PC-9 (cell line): ENCODE measurements at regions not wholly inside any gene's neighbourhood (a gene's known extent, or its start where the extent isn't known, plus 50 kb on each side); places are given as distances from the start of the nearest gene placed in this dataset.

ENCODE experiments used
- BruUV-seq: library from RNA; stranded (reverse); fragments of 400-500 nt; replicated peaks from 2 replicates; lab custom pipeline; 2021; lab: Mats Ljungman, UMichigan
- CTCF ChIA-PET: fragments of 300-600 bp; sonication (Branson Sonifier 250); formaldehyde crosslinking; loops from one replicate; lab custom pipeline; 2022; ENCODE audit warnings: antibody characterized with exemption; lab: Charles Lee
- POLR2A ChIA-PET: fragments of 300-600 bp; sonication (Branson Sonifier 250); formaldehyde crosslinking; loops from one replicate; lab custom pipeline; 2022; ENCODE audit warnings: antibody characterized with exemption; ENCODE audit not compliant: unreplicated experiment; lab: Charles Lee
- DNase-seq, 2 experiments: peaks; one replicate each; pipeline versions ENCODE4 v3.0.0 to v3.0.0-alpha.2; 2015 to 2022; ENCODE audit warnings: mixed read lengths in 1 of 2
- H2AFZ ChIP-seq: fragments of 200-600 bp; sonication (generic); 2 replicates; pipeline ENCODE4 v1.8.1; 2017; ENCODE audit warnings: antibody characterized with exemption
- H3F3A ChIP-seq: fragments of 200-600 bp; sonication (generic); 2 replicates; pipeline ENCODE4 v1.8.1; 2017; ENCODE audit warnings: antibody characterized with exemption, mild to moderate bottlenecking, low read depth; ENCODE audit not compliant: insufficient read depth
- H3K27ac ChIP-seq: fragments of 200-600 bp; sonication (generic); 2 replicates; pipeline ENCODE4 v1.6.1; 2016; ENCODE audit warnings: mixed run types
- H3K27me3 ChIP-seq: fragments of 200-600 bp; sonication (generic); 2 replicates; pipeline ENCODE4 v1.6.1; 2016; ENCODE audit warnings: low read depth, mixed run types; ENCODE audit not compliant: insufficient read depth
- H3K36me3 ChIP-seq: fragments of 200-600 bp; sonication (generic); 2 replicates; pipeline ENCODE4 v1.6.1; 2016; ENCODE audit warnings: low read depth, mixed run types
- H3K4me1 ChIP-seq: fragments of 200-600 bp; sonication (generic); replicated peaks from 2 replicates; pipeline ENCODE4 v1.6.1; 2016; ENCODE audit warnings: mixed run types; ENCODE audit not compliant: insufficient read depth
- H3K4me2 ChIP-seq: fragments of 200-600 bp; sonication (generic); 2 replicates; pipeline ENCODE4 v1.6.1; 2017; ENCODE audit warnings: mixed run types
- H3K4me3 ChIP-seq: fragments of 200-600 bp; sonication (generic); 2 replicates; pipeline ENCODE4 v1.6.1; 2016; ENCODE audit warnings: mixed run types
- H3K79me2 ChIP-seq: fragments of 200-600 bp; sonication (generic); 2 replicates; pipeline ENCODE4 v1.6.1; 2017; ENCODE audit warnings: low read depth, mixed run types
- H3K9me2 ChIP-seq: fragments of 200-600 bp; sonication (generic); 2 replicates; pipeline ENCODE4 v1.8.1; 2017; ENCODE audit warnings: mild to moderate bottlenecking; ENCODE audit not compliant: insufficient read depth
- H3K9me3 ChIP-seq: fragments of 200-600 bp; sonication (generic); 2 replicates; pipeline ENCODE4 v1.8.1; 2016; ENCODE audit warnings: low read depth; ENCODE audit not compliant: insufficient read depth
- H4K20me1 ChIP-seq: fragments of 200-600 bp; sonication (generic); 2 replicates; pipeline ENCODE4 v1.8.1; 2017; ENCODE audit not compliant: insufficient read depth
- EZH2 ChIP-seq: fragments of 200-600 bp; sonication (generic); IDR thresholded peaks from 2 replicates; pipeline ENCODE4 v1.8.0; 2017; ENCODE audit warnings: antibody characterized with exemption, low read depth
- intact Hi-C: fragments of 100-400 bp; cut with micrococcal nuclease; formaldehyde crosslinking; loops from one replicate; pipeline ENCODE4 v1.10.0; 2022; ENCODE audit not compliant: unreplicated experiment
- TF ChIP-seq, protein P1 (sequence below): fragments of 200-600 bp; sonication (generic); conservative IDR thresholded peaks from 2 replicates; pipeline ENCODE4 v1.6.1; 2017; ENCODE audit warnings: mixed run types, antibody characterized with exemption, mild to moderate bottlenecking, moderate library complexity

DNA sequence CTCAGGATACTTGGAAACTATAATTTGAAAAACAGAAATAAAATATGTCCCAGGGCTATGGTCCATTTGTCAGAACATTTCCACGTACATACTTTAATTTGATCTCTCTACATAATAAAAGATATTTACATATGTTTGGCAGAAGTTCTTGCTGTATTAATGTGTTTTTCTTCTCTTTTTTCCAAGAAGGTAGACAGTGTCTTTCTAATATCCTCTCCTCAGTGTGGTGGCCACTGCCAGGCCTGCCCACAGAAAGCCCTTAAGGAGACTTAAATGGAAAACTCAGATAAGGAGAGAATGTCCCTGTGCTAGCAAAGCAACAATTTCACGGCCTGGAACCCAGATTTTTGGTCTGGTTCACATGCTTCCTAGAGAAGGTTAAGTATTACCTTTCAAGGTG is 76.5 kb upstream of the ARHGEF26 start:
- no peak for DNase-seq
- TF ChIP-seq, protein P1, sequence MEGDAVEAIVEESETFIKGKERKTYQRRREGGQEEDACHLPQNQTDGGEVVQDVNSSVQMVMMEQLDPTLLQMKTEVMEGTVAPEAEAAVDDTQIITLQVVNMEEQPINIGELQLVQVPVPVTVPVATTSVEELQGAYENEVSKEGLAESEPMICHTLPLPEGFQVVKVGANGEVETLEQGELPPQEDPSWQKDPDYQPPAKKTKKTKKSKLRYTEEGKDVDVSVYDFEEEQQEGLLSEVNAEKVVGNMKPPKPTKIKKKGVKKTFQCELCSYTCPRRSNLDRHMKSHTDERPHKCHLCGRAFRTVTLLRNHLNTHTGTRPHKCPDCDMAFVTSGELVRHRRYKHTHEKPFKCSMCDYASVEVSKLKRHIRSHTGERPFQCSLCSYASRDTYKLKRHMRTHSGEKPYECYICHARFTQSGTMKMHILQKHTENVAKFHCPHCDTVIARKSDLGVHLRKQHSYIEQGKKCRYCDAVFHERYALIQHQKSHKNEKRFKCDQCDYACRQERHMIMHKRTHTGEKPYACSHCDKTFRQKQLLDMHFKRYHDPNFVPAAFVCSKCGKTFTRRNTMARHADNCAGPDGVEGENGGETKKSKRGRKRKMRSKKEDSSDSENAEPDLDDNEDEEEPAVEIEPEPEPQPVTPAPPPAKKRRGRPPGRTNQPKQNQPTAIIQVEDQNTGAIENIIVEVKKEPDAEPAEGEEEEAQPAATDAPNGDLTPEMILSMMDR = no peak
- TF ChIP-seq EZH2 = no peak
- intact Hi-C loops = no loop called here
- Histone ChIP-seq H3K27ac (no peak overlapping the region), H3K27me3 (no peaks in the 10 kb centered on the region), H3F3A (no peaks in the 10 kb centered on the region), H3K4me1 (no peaks in the 10 kb centered on the region), H3K9me3 (no peaks in the 10 kb centered on the region), H3K9me2 (no peaks in the 10 kb centered on the region), H3K36me3 (no peaks in the 10 kb centered on the region), H3K4me3 (no peak overlapping the region), H3K79me2 (no peaks in the 10 kb centered on the region), H3K4me2 (no peak overlapping the region), H4K20me1 (no peaks in the 10 kb centered on the region), H2AFZ (no peak overlapping the region)
- BruUV-seq = no TSS peak
- ChIA-PET CTCF (no interaction called here), POLR2A (no interaction called here)

DNA sequence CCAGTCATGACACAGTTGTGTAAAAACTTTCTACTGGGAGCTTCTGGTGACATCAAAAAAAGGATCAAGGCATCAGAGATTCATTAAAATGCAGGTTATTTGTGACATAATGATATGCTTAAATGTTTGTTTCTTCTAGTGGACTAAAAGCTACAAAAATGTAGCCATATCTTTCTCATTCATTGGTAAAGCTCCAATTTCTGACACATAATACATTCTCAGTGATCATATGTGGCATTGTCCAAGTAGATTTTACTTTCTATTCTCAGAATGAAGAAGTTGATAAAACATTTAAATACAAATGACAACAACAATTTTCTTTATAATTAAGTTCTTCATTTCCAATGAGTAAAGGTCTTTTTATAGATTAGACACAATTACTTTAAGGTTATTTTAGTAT is 71.0 kb upstream of the ARHGEF26 start:
- Histone ChIP-seq H3K27me3 (no peaks in the 10 kb centered on the region), H2AFZ (no peak overlapping the region), H3K9me2 (no peaks in the 10 kb centered on the region), H3K4me3 (no peak overlapping the region), H3F3A (no peaks in the 10 kb centered on the region), H3K36me3 (no peaks in the 10 kb centered on the region), H3K79me2 (no peaks in the 10 kb centered on the region), H3K4me1 (no peaks in the 10 kb centered on the region), H3K9me3 (no peaks in the 10 kb centered on the region), H3K4me2 (no peak overlapping the region), H4K20me1 (no peaks in the 10 kb centered on the region), H3K27ac (no peak overlapping the region)
- TF ChIP-seq, protein P1 = no peak
- no peak for TF ChIP-seq EZH2
- no TSS peak for BruUV-seq
- CTCF ChIA-PET = no interaction called here
- POLR2A ChIA-PET = no interaction called here
- intact Hi-C loops = no loop called here
- no peak for DNase-seq

GRCh38 chr3:154050766-154051165 is 70.4 kb upstream of the ARHGEF26 start:
- Histone ChIP-seq H3K4me3 (no peak overlapping the region), H4K20me1 (no peaks in the 10 kb centered on the region), H3K79me2 (no peaks in the 10 kb centered on the region), H3K27ac (no peak overlapping the region), H3K9me3 (no peaks in the 10 kb centered on the region), H3K9me2 (no peaks in the 10 kb centered on the region), H3K27me3 (no peaks in the 10 kb centered on the region), H3K4me2 (no peak overlapping the region), H2AFZ (no peak overlapping the region), H3K4me1 (no peaks in the 10 kb centered on the region), H3K36me3 (no peaks in the 10 kb centered on the region), H3F3A (no peaks in the 10 kb centered on the region)
- ChIA-PET POLR2A (no interaction called here), CTCF (no interaction called here)
- intact Hi-C loops = no loop called here
- TF ChIP-seq, protein P1 = no peak
- no peak for TF ChIP-seq EZH2
- BruUV-seq = no TSS peak
- DNase-seq = no peak
